Activated naive CD8-positive, alpha-beta T cell (primary cell): ENCODE measurements at regions not wholly inside any gene's neighbourhood (a gene's known extent, or its start where the extent isn't known, plus 50 kb on each side); places are given as distances from the start of the nearest gene placed in this dataset.
A peak's percentile ranks its signal among the peaks of the same experiment; 100 is the strongest.
"Not testable (repeated sequence)": the region's sequence is repeated elsewhere in the genome, so short reads cannot be mapped to it uniquely, and the experiment has no call there.

Experiments used
- H3K27ac Mint-ChIP-seq: one replicate; pipeline ENCODE4 v1.8.0; 2021; ENCODE audit warnings: mixed read lengths
- H3K27me3 Mint-ChIP-seq: one replicate; pipeline ENCODE4 v1.8.0; 2021; ENCODE audit warnings: mixed read lengths
- H3K36me3 Mint-ChIP-seq: one replicate; pipeline ENCODE4 v1.8.0; 2021; ENCODE audit warnings: mixed read lengths
- H3K4me1 Mint-ChIP-seq: one replicate; pipeline ENCODE4 v1.8.0; 2021; ENCODE audit warnings: low read depth, mixed read lengths
- H3K4me3 Mint-ChIP-seq: one replicate; pipeline ENCODE4 v1.8.0; 2021; ENCODE audit warnings: mild to moderate bottlenecking, mixed read lengths
- H3K9me3 Mint-ChIP-seq: one replicate; pipeline ENCODE4 v1.8.0; 2021; ENCODE audit warnings: low read depth, mixed read lengths

DNA sequence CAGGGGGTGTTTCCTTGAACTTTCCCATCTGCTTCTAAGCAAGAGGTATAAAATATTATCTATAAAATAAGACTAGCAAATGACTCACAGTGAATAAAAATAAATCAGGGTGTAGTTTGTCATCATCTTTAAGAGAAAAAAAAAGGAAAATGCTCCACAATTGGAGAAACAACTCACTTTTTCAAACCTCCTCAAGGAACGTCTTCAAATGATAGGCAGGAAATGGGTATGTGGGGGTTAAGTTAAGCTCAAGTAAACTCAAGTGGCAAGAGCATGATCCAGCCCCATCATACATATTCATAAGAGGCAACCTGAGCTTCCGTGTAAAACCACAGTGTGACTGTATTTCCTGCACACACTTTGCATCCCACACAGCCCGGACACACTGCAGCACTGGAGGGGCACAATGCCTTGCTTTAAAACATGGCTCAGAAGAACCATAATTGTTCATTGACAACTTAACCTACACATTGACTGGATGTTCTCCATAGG, 58.5 kb upstream of the CEP85L start:
- H3K9me3 Mint-ChIP-seq = no peaks in the 10 kb centered on the region
- H3K36me3 Mint-ChIP-seq = no peaks in the 10 kb centered on the region
- H3K27me3 Mint-ChIP-seq = no peaks in the 10 kb centered on the region
- peak overlapping the region; percentile 97 for H3K4me3 Mint-ChIP-seq
- H3K27ac Mint-ChIP-seq = peak overlapping the region; percentile 99
- peaks cover 84% of the 10 kb centered on the region for H3K4me1 Mint-ChIP-seq

DNA sequence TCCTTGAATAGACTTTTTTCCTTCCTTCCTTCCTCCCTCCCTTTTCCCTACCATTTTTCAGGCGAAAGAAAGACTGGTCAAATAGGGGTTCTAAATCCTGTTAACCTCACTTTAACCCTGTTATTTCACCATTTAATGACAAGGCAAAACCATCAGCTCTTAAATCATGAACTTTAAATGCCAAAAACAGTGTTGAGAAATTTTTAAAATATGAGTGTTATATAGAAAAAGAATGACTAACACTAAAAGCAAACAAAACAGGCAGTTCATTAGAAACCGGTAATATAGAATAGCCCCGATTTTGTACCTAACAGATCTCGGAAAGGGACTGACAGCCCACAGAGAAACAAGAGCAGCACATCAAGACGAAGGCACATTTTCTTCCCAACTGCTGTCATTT, 57.4 kb upstream of the CEP85L start:
- peaks cover 90% of the 10 kb centered on the region for H3K4me1 Mint-ChIP-seq
- H3K4me3 Mint-ChIP-seq = peak overlapping the region; percentile 97
- peak overlapping the region; percentile 99 for H3K27ac Mint-ChIP-seq
- no peaks in the 10 kb centered on the region for H3K36me3 Mint-ChIP-seq
- no peaks in the 10 kb centered on the region for H3K27me3 Mint-ChIP-seq
- no peaks in the 10 kb centered on the region for H3K9me3 Mint-ChIP-seq

DNA sequence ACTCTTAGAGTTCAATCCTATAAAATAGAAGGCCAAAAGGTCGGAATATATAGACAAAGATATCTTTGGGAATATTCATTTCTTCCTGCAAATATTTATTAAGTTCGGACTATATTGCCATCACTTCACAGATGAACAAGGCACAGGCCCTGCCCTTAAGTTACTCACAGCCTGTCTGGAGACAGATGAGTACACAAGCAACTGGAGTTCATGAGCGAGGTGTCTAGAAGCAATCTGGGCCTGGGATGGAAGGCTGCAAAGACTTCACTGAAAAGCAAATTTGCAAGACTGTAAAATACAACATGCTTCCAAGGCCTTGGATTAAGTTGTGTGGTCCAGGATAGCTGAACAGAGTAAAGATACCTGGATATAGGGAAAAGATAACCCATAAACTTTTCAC, 56.7 kb upstream of the CEP85L start:
- peak overlapping the region; percentile 99 for H3K27ac Mint-ChIP-seq
- no peaks in the 10 kb centered on the region for H3K27me3 Mint-ChIP-seq
- peaks cover 89% of the 10 kb centered on the region for H3K4me1 Mint-ChIP-seq
- peak overlapping the region; percentile 97 for H3K4me3 Mint-ChIP-seq
- no peaks in the 10 kb centered on the region for H3K36me3 Mint-ChIP-seq
- no peaks in the 10 kb centered on the region for H3K9me3 Mint-ChIP-seq

DNA sequence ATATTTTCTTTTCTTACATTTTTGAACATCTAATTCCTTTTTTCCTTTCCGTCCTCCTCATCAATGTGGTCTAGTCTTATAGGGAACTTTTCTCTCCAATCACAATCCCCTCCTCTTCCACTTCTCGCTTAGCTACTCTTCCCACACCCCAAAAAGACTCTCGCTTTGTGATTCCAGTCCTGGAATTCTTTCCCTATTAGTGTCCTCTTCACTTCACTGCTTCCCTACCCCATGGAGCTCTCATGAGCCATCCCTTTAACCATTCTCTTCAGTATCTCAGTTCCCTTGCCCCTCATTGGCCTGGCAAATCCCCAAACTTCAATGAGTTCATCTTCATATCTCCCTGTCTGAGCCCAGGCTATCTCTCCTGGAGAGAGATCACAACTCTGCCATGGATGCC, 55.3 kb upstream of the CEP85L start:
- no peaks in the 10 kb centered on the region for H3K9me3 Mint-ChIP-seq
- H3K36me3 Mint-ChIP-seq = no peaks in the 10 kb centered on the region
- peak overlapping the region; percentile 99 for H3K27ac Mint-ChIP-seq
- H3K4me3 Mint-ChIP-seq = peak overlapping the region; percentile 97
- peaks cover 84% of the 10 kb centered on the region for H3K4me1 Mint-ChIP-seq
- no peaks in the 10 kb centered on the region for H3K27me3 Mint-ChIP-seq

DNA sequence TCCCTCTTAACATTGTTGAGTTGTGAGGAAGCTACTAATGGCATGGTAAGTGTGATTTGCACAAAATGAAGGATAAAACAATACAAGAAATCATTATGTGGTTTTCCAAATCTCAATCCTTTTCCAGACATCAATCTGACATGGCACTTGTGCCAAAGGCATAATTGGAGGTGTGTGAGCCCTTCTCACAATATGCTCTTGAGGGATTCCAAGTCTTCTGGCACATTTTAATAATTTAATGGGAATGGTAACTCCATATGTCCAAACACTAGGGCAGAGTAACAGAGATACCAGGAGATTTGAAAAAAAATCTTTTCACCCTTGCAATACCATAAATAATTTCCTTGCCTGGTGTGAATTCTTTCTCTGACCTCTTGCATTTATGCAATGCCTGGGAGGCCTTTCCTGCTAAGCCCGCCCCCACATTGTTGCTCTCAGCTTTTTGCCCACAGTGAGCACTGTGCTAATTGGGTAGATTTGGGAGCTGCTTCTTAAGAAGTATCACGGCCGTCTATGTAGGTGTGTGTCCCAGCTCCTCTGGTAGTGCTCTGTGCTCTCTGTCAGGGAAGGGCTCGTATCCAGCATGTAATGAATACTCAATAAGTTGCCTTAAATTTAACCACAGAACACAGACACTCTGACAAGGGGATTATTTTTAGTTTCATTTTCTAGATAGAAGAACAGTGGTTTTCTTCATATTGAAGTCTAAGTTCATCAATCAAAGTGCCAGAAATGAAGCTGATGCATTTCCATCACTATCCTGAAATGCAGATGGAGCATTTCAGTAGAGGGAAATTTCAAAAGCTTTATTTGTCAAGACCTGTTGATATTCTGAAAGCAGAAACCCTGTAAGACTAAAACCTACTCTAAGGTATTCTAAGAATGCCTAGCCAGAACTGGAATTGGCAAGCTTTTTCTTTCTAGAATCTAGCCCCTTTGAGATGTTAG, 54.4 kb upstream of the CEP85L start:
- Mint-ChIP-seq H3K27me3 (no peaks in the 10 kb centered on the region), H3K9me3 (peaks cover 4% of the 10 kb centered on the region), H3K4me1 (peaks cover 84% of the 10 kb centered on the region), H3K27ac (peak overlapping the region; percentile 99), H3K4me3 (peak overlapping the region; percentile 97), H3K36me3 (peaks cover 7% of the 10 kb centered on the region)

DNA sequence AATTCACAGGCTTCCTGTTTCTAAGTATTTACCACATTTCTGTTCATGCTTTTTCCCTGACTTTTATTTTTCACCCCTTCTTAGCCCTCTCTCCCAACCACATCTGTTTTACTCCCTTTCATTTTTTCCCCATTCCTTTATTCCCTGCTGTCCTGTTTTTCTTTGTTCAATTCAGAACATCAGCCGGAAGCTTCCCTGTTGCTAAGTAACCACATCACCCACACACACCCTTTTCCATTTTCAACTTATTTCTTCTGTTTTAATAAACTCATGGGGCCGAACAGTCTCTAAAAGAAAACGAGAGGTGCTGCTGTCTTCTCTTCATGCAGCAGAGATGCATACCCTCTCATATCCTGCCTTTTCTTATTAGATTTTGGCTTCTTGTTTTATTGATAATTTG, 53.5 kb upstream of the CEP85L start:
- Mint-ChIP-seq H3K27ac (peak overlapping the region; percentile 99), H3K4me3 (peak overlapping the region; percentile 97), H3K36me3 (peaks cover 11% of the 10 kb centered on the region), H3K27me3 (no peaks in the 10 kb centered on the region), H3K9me3 (peaks cover 4% of the 10 kb centered on the region), H3K4me1 (peaks cover 84% of the 10 kb centered on the region)

DNA sequence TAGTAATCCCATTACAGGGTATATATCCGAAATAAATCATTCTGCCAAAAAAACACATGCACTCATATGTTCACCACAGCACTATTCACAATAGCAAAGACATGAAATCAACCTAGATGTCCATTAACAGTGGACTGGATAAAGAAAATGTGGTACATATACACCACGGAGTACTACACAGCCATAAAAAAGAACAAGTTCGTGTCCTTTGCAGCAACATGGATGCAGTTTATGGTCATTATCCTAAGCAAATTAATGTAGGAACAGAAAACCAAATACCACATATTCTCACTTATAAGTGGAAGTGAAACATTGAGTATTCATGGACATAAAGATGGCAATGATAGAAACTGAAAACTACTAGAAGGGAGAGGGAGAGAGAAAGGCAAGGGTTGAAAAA, 49.9 kb upstream of the CEP85L start:
- not testable (repeated sequence) for H3K9me3 Mint-ChIP-seq, H3K4me3 Mint-ChIP-seq, H3K27ac Mint-ChIP-seq, H3K27me3 Mint-ChIP-seq
- Mint-ChIP-seq H3K36me3 (peaks cover 24% of the 10 kb centered on the region), H3K4me1 (peaks cover 91% of the 10 kb centered on the region)
